ENCODE measurements at regions not wholly inside any gene's neighbourhood (a gene's known extent, or its start where the extent isn't known, plus 50 kb on each side); places are given as distances from the start of the nearest gene placed in this dataset.

DNA sequence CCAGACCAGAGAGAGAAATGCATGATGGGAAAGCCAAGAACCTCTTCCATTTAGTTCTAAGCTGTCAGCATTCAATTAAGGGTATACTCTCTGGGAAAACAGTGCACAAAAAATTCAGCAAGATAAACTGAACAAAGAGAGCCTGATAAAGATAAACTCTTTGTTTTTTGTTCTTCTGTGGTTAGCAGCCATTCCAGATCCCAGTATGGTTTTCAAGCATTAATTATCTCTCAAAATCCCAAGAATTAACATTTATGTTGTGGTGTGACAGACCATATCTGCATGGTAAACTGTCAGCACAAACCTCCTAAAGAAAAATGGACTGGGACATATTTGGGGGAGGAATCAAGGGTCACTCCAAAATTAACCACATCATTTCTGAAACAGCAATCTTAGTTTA, 124.0 kb upstream of the LRRN1 start:
- DNase-seq (ENCODE audit: low read depth), result no peak
- TF ChIP-seq CTCF (IDR thresholded peaks at IDR 0.05; ENCODE audit: control insufficient read depth, insufficient read depth, low read depth, low read length, missing control alignments), result no peak
- no peak overlapping the region for H3K4me3 ChIP-seq (ENCODE audit: control insufficient read depth, low read depth, low read length)

- H3K4me3 ChIP-seq (ENCODE audit: control insufficient read depth, low read depth, low read length), result no peak overlapping the region
- no peak for DNase-seq (ENCODE audit: low read depth)
- TF ChIP-seq CTCF (IDR thresholded peaks at IDR 0.05; ENCODE audit: control insufficient read depth, insufficient read depth, low read depth, low read length, missing control alignments), result no peak
These were observed 132.6 kb upstream of the LRRN1 start for GRCh38 chr3:3666664-3667063.

GRCh38 chr3:3665961-3666640, 133.1 kb upstream of the LRRN1 start:
- no peak for DNase-seq (ENCODE audit: low read depth)

DNA sequence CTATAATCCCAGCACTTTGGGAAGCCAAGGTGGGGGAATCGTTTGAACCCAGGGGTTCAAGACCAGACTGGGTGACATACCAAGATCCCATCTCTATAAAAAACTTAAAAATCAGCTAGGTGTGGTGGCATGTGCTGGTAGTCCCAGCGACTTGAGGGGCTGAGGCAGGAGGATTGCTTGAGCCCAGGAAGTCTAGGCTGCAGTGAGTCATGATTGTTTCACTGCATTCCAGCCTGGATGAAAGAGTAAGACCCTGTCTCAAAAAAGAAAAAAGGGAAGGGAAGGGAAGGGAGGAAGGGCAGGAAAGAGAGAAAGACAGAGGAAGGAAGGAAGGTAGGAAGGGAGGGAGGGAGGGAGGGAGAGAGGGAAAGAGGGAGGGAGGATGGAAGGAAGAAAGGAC, 133.7 kb upstream of the LRRN1 start:
- no peak overlapping the region for H3K4me3 ChIP-seq (ENCODE audit: control insufficient read depth, low read depth, low read length)
- no peak for TF ChIP-seq CTCF (IDR thresholded peaks at IDR 0.05; ENCODE audit: control insufficient read depth, insufficient read depth, low read depth, low read length, missing control alignments)
- no peak for DNase-seq (ENCODE audit: low read depth)

More at GRCh38 chr3:3665961-3666640, 133.1 kb upstream of the LRRN1 start:
- no peak for TF ChIP-seq CTCF (IDR thresholded peaks at IDR 0.05; ENCODE audit: control insufficient read depth, insufficient read depth, low read depth, low read length, missing control alignments)
- no peak overlapping the region for H3K4me3 ChIP-seq (ENCODE audit: control insufficient read depth, low read depth, low read length)

GRCh38 chr3:3664935-3665334, 134.3 kb upstream of the LRRN1 start:
- no peak for TF ChIP-seq CTCF (IDR thresholded peaks at IDR 0.05; ENCODE audit: control insufficient read depth, insufficient read depth, low read depth, low read length, missing control alignments)
- no peak overlapping the region for H3K4me3 ChIP-seq (ENCODE audit: control insufficient read depth, low read depth, low read length)
- peak; percentile 1 for DNase-seq (ENCODE audit: low read depth)

DNA sequence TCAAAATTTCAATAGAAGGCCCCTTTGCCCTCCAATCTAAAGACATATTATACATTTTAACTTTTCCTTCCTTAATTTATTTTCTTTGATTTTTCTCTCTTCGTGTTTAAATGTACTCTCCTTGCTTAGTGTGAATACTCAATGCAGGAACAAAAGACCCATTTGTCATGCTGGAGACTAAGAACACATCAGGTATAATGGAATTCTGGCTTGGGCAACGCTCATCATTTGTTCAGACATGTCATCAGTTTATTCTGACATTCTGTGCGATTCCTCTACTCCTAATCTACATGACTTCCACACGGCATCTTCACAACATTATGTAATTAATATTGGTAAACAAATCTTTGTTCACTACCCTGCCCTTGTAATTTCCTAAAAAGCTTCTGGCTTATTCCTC, 136.6 kb upstream of the LRRN1 start:
- DNase-seq (ENCODE audit: low read depth), result no peak
- no peak for TF ChIP-seq CTCF (IDR thresholded peaks at IDR 0.05; ENCODE audit: control insufficient read depth, insufficient read depth, low read depth, low read length, missing control alignments)
- no peak overlapping the region for H3K4me3 ChIP-seq (ENCODE audit: control insufficient read depth, low read depth, low read length)
